HCT116 (cell line): ENCODE measurements at regions not wholly inside any gene's neighbourhood (a gene's known extent, or its start where the extent isn't known, plus 50 kb on each side); places are given as distances from the start of the nearest gene placed in this dataset.

Source experiments
- CTCF ChIP-seq, 3 experiments: fragments of 200-600 bp in 1 of 3; sonication (generic) in 1 of 3; IDR thresholded peaks in 2 of 3; conservative IDR thresholded peaks in 1 of 3; 2 replicates each; pipeline ENCODE4 v1.5.1; 2012 to 2017; ENCODE audit warnings: low read depth in 2 of 3, low read length in 2 of 3, antibody characterized with exemption in 1 of 3, borderline replicate concordance in 1 of 3, control low read depth in 1 of 3, mild to moderate bottlenecking in 1 of 3, mixed read lengths in 1 of 3, mixed run types in 1 of 3, moderate library complexity in 1 of 3; ENCODE audit not compliant: insufficient read depth in 1 of 3
- EZH2 ChIP-seq: fragments of 200-600 bp; sonication (generic); IDR thresholded peaks from 2 replicates; pipeline ENCODE4 v1.6.1; 2017; ENCODE audit warnings: antibody characterized with exemption, mixed run types
- JUND ChIP-seq: IDR thresholded peaks from 2 replicates; pipeline ENCODE4 v1.6.1; 2012
- MAX ChIP-seq: IDR thresholded peaks from 2 replicates; pipeline ENCODE4 v1.6.1; 2012
- POLR2A ChIP-seq: IDR thresholded peaks from 2 replicates; pipeline ENCODE4 v1.7.0; 2011; ENCODE audit warnings: borderline replicate concordance; ENCODE audit not compliant: insufficient read depth, insufficient read length; ENCODE audit errors: extremely low read depth
- POLR2AphosphoS5 ChIP-seq: IDR thresholded peaks from 2 replicates; pipeline ENCODE4 v1.6.1; 2011; ENCODE audit warnings: mild to moderate bottlenecking, low read depth, low read length, moderate library complexity
- REST ChIP-seq: IDR thresholded peaks from 2 replicates; pipeline ENCODE4 v1.6.1; 2012; ENCODE audit warnings: low read depth
- ZNF274 ChIP-seq: fragments of 200-500 bp; sonication (Bioruptor generic); IDR thresholded peaks from 2 replicates; pipeline ENCODE4 v1.6.1; 2014; ENCODE audit warnings: mild to moderate bottlenecking, low read depth, low read length, inconsistent platforms

GRCh38 chr5:128615578-128615977, 77.5 kb upstream of the FBN2 start:
- TF ChIP-seq POLR2A (no peak), EZH2 (no peak), POLR2AphosphoS5 (no peak), CTCF (IDR thresholded peaks at IDR 0.05 in 2 of 3, conservative IDR thresholded peaks at IDR 0.05 in 1 of 3; ENCODE audit: borderline replicate concordance in 1 of 3, insufficient read depth in 1 of 3, low read depth in 2 of 3, low read length in 2 of 3) (no peak), JUND (no peak), REST (no peak), ZNF274 (no peak), MAX (no peak)
